Stimulated activated CD4-positive, alpha-beta T cell treated with anti-CD3 and anti-CD28 coated beads, Interleukin-1b, Interleukin-23, amount 100 ng/mL, for 24 hours (primary cell): ENCODE measurements at regions not wholly inside any gene's neighbourhood (a gene's known extent, or its start where the extent isn't known, plus 50 kb on each side); places are given as distances from the start of the nearest gene placed in this dataset.

Source experiments
- DNase-seq, 4 experiments: peaks; one replicate each; pipeline ENCODE4 v3.0.0-alpha.2; 2020; ENCODE audit warnings: low read depth in 4 of 4, low spot score in 1 of 4

DNA sequence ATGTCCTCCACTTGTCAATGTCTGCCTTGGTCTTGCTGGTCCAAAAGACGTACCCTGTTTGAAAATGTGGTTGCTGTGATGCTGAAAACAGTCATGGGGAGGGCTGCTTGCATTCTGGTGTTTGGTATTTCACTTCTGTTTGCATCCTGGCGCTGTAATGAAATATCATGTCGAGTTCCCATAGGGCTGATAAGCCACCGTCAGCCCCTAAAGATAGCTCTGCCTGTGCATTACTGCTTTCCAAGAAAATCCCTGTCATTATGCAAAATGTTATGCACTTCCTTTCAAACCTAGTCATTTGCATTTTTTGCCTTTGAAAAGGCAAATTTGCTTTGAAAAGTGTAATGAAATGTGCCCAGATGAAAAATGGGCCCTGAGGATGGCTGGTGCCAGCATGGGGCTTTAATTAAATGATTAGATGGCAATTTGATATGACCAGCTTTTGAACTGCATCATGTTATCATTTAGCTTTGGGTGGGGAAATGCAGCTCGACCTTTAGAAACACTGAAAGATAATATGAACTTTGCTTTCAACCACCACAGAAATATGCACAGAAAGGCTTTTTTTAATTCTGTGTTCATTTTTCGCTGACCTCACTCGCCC, 374.4 kb upstream of the SGCD start:
- no peak for DNase-seq

DNA sequence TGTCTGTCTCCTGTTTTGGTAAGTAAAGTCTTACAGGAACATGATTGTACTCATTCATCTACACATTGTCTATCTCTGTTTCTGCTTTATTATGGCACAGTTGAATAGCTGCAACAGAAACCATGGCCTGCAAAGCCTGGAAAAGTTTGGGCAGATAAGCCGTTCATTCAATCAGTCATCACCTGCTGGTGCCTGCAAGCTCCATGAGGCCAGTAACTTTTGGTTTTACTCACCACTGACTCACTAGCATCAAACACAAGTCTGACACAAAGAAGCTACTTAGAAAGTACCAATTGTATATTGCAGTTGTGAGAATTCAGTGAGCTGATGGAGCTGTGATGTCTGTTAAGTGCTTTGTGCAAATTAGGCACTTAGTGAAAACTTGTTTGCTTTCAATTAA, 373.6 kb upstream of the SGCD start:
- no peak for DNase-seq

DNA sequence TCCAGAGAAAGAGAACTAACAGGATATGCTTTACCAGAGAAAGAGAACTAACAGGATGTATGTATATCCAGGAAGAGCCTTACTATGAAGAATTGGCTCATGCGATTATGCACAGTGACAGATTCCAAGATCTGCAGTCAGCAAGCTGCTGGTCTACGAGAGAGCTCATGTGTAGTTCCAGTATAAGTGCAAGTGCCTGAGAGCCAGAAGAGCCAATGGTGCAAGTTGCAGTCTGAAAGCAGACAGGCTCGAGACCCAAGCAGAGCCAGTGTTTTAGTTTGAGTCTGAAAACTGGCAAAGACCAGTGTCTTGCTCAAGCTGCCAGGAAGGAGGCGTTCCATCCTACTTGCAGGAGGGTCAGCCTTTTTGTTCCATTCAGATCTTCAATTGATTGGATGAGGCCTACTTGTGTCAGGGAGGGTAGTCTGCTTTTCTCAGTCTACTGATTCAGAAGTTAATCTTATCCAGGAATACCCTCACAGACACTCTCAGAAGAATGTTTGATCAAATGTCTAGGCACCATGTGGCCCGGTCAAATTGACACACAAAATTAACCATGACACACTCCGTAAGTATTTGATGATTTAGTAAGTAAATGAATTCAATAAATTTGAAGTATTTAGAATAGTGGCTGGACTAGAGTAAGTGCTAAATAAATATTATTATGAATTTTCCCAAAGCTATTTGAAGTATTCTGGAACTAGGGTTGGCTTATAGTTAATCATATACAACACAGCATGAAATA, 372.1 kb upstream of the SGCD start:
- no peak for DNase-seq

DNA sequence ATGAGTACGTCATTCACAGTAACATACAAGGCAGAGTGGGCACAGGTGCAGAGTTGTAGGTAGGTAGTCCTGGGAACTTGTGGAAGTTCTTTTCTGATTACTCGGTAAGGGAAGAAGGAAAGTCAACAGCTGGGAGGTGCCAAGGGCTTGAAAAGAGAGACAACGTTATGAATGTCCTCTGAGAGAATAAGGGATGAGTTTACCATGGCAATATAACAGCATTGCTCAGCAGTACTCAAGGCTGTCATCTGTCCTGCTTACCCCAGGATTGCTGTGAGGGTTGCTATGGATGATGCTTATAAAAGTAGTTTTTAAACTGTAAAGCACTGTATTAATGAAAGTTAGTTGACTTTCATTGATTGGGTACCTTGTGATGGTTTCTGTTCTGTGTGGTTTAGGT, 369.1 kb upstream of the SGCD start:
- DNase-seq: no peak

DNA sequence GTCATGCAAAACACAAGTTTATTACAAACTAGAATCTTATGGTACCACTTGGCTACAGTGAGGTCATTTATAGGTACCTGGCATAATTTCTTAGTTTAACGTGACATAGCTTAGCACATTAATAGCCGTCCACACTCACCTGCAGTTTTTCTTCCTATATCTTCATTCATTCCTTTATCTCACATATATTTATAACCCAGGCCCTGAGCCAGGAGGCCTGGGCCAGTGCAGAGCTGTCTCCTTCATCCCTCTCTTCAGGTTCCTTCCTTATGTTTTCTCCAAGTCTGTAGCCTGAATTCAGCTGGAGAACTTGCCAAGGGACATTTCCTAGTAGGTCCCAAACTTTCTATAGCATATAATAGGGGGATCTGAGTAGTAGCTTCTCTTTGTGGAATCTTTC, 367.9 kb upstream of the SGCD start:
- DNase-seq: no peak

DNA sequence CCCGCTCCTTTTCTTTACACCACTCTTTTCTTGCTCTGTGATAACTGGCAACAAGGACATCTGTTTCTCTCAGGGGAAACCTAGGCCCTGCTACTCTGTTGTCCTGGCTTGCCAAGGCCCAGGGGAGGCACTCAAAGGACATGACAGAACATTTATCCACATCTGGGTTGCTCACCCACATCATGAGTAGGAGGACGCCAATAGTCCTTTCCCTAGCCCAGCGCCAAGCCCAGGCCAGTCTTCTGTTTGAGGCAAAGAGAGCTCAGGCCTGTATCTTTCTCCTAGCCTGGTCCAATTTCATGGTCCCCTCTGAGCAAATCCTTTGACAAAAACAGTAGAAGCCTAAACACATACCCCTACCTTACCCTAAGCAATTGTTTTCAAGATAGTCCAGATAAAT, 366.8 kb upstream of the SGCD start:
- DNase-seq: no peak

DNA sequence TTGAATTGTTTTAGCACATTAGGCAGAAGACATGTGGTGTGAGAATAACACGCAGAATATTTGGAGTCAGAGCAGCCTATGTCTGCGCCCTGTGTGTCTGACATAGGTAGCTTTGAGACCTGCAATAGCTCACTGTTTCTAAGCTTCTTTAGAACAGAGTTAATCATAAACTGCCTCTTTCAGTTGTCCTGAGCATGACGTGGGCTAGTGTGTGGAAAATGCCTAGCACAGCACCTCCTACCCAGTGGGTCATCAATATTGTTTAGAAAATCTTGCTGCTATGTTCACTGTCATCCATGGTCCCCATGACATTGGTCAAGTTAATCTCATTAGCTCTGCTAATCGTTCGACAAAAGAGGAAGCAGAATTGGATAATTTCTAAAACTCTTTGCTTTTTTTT, 357.4 kb upstream of the SGCD start:
- DNase-seq: no peak

DNA sequence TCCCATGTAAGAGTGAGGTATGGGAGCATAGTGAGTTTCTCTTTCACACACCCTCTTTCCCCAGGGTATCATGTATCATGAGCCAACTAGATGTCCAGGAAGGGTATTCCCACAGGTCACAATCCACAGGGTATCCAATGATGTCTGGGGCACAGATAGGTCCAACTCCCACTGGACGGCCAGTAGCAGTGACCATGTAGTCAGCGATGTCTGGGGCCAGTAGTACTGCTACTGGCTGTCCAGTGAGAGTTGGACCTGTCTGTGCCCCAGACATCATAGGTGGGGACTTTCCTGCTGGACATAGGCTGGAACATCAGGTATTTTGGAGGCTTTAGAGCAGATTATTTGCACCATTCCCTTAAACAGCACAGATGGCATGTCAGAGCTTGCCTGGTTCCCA, 352.6 kb upstream of the SGCD start:
- DNase-seq: no peak

DNA sequence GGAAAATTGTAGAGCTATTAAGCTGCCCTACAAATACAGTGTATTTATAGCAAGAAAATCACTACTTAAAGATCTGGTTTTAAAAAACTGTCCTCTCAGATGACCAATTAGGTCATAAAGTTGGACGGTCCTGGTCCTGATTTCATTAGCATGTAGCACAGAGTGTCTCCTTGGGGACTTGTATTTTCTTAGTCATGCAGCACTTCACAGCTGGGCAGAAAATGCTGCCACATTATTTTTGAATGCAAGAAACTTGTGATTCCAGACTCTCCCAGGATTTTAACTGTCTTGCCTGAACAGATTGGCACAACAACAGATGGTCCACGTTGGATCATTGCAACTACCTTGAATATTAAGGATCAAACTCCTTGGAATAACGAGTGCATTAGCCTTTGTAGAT, 348.1 kb upstream of the SGCD start:
- no peak for DNase-seq

DNA sequence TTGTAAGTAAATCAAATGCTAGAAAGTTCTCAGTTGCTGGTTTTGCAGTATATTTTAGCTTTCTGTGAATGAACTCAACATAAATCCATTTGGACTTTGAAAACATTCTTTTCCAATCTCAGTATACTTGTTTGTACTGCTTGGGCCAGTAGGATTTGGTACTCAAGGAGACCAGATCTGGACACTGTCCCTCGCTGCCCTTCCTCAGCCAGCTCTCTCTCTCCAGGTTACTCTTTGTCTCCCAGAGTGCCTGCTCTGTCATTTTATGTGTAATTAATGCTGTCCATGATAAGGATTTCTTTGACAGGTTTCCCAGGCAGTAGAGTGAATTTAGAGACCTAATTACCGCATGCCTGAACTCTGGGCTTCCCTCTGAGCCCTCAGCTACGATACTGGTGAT, 344.6 kb upstream of the SGCD start:
- no peak for DNase-seq

DNA sequence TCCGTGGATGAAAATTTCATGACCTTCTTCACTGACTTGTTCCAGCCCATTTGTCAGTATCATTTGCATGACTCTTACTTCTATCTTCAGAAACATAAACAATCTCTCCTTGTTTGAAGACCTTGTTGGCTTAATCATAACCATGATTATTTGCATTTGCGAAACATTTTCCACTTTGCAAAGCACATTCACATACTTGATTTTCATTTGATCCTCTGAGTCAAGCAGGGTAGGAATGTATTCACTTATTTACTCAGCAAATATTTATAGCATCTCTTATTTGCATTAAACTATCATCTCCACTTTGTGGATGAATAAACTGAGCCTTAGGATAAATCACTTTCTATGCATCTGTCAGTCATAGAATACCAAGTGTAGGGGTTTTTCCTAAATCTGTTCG, 343.0 kb upstream of the SGCD start:
- DNase-seq: no peak

DNA sequence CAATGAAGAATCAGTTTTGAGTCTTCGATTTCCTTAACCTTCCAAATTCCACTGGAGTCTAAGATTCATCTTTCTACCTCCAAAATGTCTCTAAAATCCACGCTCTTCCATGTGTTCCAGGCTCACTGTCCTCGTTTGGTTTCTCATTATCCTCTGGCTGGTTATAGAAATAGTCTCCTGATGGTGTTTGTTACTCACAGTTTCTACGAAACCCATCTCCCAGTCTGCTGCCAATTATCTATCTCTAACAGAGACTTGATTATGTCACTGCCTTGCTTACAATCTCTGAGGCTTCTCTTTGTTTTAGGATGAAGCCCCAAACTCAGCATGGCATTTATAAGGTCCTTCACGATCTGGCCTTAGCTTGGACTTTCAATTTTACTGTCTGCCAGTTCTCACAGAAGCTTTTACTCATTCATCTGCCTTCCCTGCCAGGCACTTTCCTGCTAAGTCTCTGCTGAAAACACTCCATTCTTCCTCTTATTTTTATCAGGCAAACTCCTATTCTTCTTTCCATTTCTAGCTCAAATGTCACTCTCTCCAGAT, 339.6 kb upstream of the SGCD start:
- no peak for DNase-seq

DNA sequence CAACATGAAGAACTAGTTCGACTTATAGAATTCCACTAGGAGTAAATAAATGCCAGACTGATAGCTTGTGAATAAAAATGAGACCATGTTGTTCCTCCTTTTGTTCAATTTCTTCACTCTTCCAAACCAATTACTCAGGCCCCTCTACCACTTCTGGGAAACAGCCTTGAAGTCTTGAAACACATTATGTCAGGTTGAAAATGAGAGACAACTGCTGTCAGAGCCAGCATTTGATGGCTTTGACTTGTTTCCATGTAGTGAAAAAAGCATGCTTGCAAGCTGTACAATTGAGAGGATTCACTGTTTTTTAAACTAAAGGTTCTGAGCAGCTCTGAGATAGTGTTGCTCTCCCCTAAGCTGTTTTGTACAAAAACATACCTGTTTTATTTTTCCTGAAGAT, 337.1 kb upstream of the SGCD start:
- no peak for DNase-seq

DNA sequence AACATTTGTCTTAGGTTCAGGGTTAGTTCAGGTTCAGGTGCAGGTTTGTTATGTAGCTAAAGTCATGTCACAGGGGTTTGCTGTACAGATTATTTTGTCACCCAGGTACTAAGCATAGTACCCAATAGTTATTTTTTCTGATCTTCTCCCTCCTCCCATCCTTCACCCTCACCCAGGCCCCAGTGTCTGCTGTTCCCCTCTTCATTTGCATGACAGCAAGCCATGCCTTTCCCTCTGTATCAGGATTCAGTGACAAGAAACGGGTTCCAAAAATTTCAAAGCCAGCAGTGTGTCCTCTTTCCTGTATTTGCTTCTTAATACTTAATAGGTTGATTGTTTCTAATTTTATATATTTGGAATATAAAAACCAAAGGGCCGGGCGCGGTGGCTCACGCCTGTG, 330.8 kb upstream of the SGCD start:
- DNase-seq: no peak

DNA sequence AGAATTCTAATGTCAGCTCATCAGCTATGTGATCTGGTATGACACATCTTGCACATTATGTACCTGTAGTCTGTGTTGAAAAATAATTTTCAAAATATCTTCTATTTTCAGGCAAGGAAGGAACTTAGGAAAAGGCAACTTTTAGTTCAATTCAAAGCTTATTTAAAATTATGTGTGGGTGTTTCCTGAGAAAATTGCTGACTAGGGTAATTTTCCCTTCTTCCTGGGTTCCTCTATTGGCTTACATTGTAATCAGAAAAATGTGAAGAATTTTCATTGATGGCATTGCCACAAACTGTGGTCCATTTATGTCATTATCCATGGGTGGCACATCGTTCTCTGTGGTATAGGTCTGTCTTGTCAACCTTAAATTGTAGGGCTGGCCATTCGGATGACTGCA, 328.7 kb upstream of the SGCD start:
- no peak for DNase-seq

DNA sequence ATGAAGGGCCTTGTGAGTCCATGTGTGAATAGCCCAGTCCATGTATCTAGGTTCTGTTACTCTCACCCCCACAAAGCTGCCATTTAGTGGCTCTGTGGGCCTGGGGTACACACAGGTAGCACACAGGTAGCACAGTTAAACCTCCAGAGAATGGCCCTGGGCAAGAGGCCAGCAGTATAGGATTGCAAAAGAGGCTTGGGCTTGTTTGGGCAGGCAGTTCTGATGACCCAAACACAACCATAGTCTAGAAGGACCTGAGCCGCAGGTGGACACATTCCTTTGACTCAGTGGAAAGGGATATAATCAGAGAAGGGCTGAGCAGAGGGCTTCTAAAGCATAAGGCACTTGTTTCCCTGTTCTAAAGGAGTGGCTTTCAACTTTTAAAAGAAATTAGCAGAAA, 326.8 kb upstream of the SGCD start:
- no peak for DNase-seq

DNA sequence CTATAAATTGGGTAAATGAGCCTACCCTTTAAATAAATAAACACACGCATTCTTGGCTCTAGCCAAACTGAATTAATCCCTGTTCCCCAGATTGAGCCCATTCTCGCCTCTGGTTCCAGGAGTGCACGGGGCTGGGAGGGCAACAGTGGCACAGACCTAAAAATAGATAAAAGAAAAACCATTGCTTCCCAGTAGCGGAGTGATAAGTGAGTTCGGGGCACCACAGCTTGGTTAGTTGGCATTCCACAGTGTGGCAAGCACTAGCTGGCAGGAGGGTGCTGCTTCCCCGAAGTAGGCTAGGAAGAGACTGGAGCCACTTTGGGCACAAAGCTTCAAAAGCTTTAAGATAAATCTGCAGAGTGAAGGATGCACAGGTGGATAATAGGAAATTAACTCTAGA, 322.2 kb upstream of the SGCD start:
- DNase-seq: no peak

DNA sequence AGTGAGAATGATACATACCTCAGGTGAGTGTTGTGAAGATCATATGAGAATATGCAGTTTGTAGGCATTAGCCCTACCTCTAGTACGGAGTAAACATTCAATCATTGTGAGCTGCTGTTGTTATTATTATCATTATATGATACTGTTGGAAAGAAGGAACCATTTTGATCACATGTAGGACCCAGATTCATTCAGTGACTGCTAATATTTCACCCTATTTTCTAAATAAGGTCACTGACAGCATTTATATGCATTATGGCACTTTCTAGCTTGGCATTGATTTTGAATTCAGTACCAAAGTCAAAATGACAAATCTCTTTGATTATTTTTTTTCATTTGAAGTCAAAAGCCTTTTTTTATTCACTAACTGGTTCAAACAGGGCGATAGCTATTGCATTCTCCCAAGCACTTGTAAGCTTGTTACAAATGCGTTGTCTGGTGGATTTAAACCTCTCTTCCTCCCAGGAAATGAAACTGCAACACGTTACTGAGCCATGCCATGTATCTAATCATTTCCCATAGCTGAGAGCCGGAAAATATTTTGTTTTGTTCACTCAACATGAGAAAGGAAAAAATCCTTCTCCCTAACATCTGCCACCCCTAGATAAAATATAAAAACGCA, 320.8 kb upstream of the SGCD start:
- DNase-seq: no peak

DNA sequence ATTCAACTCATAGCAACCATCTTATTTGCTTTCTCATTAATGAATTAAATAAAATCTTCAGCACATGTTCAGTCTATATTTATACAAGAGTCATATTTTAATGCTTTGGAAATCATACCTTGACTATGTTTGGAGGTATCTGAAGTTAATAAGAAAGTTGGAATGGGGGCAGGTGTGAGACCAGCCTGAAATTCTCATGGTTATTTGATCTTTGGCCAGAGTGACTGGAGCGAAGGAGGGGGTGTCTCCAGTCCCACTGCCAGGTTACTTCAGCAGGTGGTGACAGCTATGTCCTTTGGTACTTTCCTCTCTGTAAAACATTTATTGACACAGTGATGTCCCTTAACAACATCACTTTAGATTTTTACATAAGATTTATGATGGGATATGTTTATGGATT, 318.1 kb upstream of the SGCD start:
- no peak for DNase-seq

DNA sequence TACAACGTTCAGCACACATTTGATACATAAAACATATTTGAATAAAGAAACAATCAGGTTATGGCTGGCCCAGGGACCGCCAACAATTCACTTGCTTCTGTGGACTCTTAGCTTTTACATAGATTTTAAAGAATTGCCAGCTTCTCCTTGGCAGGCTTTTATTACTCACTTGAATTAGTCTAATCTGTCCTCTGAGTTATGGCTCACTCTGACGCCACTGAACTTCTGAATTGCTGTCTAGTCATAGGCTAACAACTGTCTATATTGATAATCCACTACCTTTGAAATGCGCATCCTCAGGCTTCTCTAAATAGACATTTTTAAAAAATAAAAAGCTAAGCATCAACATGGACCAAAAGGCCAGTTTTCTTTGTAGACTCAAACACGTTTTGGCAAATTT, 317.4 kb upstream of the SGCD start:
- no peak for DNase-seq

DNA sequence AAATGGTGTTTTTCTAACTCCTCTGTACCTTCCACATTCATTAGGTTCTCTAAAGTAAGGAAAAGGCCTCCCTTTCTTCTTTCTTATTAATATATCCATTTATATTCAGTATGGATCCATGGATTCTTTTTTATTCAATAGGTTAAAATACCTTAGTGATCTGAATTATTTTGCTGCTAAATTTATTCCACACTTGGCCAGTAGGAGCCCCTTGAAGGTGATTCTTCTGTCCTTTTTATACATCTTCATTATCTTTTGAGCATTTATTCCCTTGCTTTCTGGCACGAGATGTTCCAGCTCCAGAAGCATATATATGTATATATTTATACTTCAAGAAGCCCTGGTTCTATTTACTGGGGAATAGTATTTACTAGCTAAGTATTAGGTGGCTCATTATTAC, 311.8 kb upstream of the SGCD start:
- no peak for DNase-seq

DNA sequence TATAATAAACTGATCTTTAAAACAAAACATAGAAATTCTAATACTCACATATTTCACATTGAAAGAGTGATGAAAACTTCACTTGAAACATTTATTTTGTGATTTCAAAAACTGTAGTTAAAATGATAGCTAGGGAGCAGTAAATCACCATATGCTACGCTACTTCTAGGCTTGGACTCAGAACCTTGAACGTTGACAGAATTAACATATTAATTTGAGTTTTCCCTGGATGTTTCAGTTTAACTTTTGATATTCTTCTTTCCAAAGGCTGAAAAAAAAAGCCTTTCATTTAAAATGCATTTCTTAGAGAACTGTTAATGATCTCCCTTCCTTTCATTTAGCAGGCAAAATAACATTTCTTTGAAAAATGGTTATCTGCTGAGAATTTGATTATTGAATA, 307.8 kb upstream of the SGCD start:
- DNase-seq: no peak
